Mesendoderm (in vitro differentiated cells): ENCODE measurements at regions not wholly inside any gene's neighbourhood (a gene's known extent, or its start where the extent isn't known, plus 50 kb on each side); places are given as distances from the start of the nearest gene placed in this dataset.
"Not testable (repeated sequence)": the region's sequence is repeated elsewhere in the genome, so short reads cannot be mapped to it uniquely, and the experiment has no call there.

Experiments
- DNase-seq: peaks from one replicate; pipeline ENCODE4 v3.0.0; 2013
- H2AK5ac ChIP-seq: 2 replicates; pipeline ENCODE4 v1.6.1; 2013; ENCODE audit warnings: low read length, inconsistent platforms
- H2BK120ac ChIP-seq: 2 replicates; pipeline ENCODE4 v1.6.1; 2013; ENCODE audit warnings: low read depth, mild to moderate bottlenecking, low read length, moderate library complexity, mixed read lengths
- H2BK15ac ChIP-seq: replicated peaks from 2 replicates; pipeline ENCODE4 v1.6.1; 2013; ENCODE audit warnings: low read depth, mild to moderate bottlenecking, moderate library complexity
- H2BK5ac ChIP-seq: 2 replicates; pipeline ENCODE4 v1.6.1; 2013; ENCODE audit warnings: low read length, inconsistent platforms
- H3K18ac ChIP-seq: 2 replicates; pipeline ENCODE4 v1.6.1; 2013; ENCODE audit warnings: mild to moderate bottlenecking, low read length, mixed read lengths
- H3K23ac ChIP-seq: one replicate; pipeline ENCODE4 v1.6.1; 2013; ENCODE audit warnings: low read length
- H3K27ac ChIP-seq: 2 replicates; pipeline ENCODE4 v1.5.1; 2013; ENCODE audit warnings: low read depth, mild to moderate bottlenecking, inconsistent platforms, low read length, moderate library complexity
- H3K27me3 ChIP-seq: 2 replicates; pipeline ENCODE4 v1.6.1; 2013; ENCODE audit warnings: low read length, control low read depth, mild to moderate bottlenecking, inconsistent platforms; ENCODE audit not compliant: insufficient read depth, poor library complexity
- H3K36me3 ChIP-seq: 2 replicates; pipeline ENCODE4 v1.6.1; 2013; ENCODE audit warnings: low read length, inconsistent platforms; ENCODE audit not compliant: control insufficient read depth, insufficient read depth
- H3K4ac ChIP-seq: one replicate; pipeline ENCODE4 v1.6.1; 2013; ENCODE audit warnings: low read depth, mild to moderate bottlenecking, low read length, moderate library complexity
- H3K4me1 ChIP-seq: 2 replicates; pipeline ENCODE4 v1.6.1; 2013; ENCODE audit warnings: low read depth, low read length, inconsistent platforms; ENCODE audit not compliant: control insufficient read depth
- H3K4me2 ChIP-seq: 2 replicates; pipeline ENCODE4 v1.6.1; 2013; ENCODE audit warnings: low read length
- H3K4me3 ChIP-seq: 2 replicates; pipeline ENCODE4 v1.5.1; 2013; ENCODE audit warnings: mild to moderate bottlenecking, low read length
- H3K56ac ChIP-seq: one replicate; pipeline ENCODE4 v1.6.1; 2013; ENCODE audit warnings: low read length
- H3K79me1 ChIP-seq: 2 replicates; pipeline ENCODE4 v1.6.1; 2013; ENCODE audit warnings: low read length, inconsistent platforms
- H3K79me2 ChIP-seq: 2 replicates; pipeline ENCODE4 v1.6.1; 2013; ENCODE audit warnings: mild to moderate bottlenecking, low read length; ENCODE audit not compliant: control insufficient read depth, insufficient read depth
- H3K9ac ChIP-seq: 2 replicates; pipeline ENCODE4 v1.6.1; 2013; ENCODE audit warnings: low read length, inconsistent platforms
- H4K5ac ChIP-seq: one replicate; pipeline ENCODE4 v1.6.1; 2013; ENCODE audit warnings: low read length
- H4K8ac ChIP-seq: one replicate; pipeline ENCODE4 v1.6.1; 2013; ENCODE audit warnings: low read depth, mild to moderate bottlenecking, control low read depth, low read length, moderate library complexity
- WGBS: extraction: QIAGEN DNeasy Blood & Tissue Kit; methylation state at CpG from one replicate; pipeline ENCODE4 v1.1.7; 2013; ENCODE audit warnings: low lambda C conversion rate, missing lambda C conversion rate; ENCODE audit not compliant: insufficient coverage; ENCODE audit errors: extremely low coverage; 5-methylcytosine and 5-hydroxymethylcytosine counted together

- no peak overlapping the region for H3K4me2 ChIP-seq
- H2BK15ac ChIP-seq = no peak overlapping the region
- H4K5ac ChIP-seq = no peak overlapping the region
- no peaks in the 10 kb centered on the region for H3K4me1 ChIP-seq
- no peak overlapping the region for H3K4me3 ChIP-seq
- no peak overlapping the region for H3K27ac ChIP-seq
- WGBS = no CpG with 5 or more reads among the region's 1 CpG
- H3K23ac ChIP-seq = no peak overlapping the region
- H3K27me3 ChIP-seq = no peaks in the 10 kb centered on the region
- H2BK120ac ChIP-seq = no peak overlapping the region
- no peak overlapping the region for H3K56ac ChIP-seq
- no peak overlapping the region for H4K8ac ChIP-seq
- no peaks in the 10 kb centered on the region for H3K79me2 ChIP-seq
- no peaks in the 10 kb centered on the region for H3K79me1 ChIP-seq
- H2AK5ac ChIP-seq = no peak overlapping the region
- no peak for DNase-seq
- H3K18ac ChIP-seq = no peak overlapping the region
- no peaks in the 10 kb centered on the region for H3K36me3 ChIP-seq
- H3K9ac ChIP-seq = no peak overlapping the region
- H3K4ac ChIP-seq = no peak overlapping the region
- H2BK5ac ChIP-seq = no peak overlapping the region
These were observed 284.9 kb downstream of the C1D start for GRCh38 chr2:67777836-67778429.

GRCh38 chr2:67780841-67781240 is 282.0 kb downstream of the C1D start:
- H3K4me2 ChIP-seq = not testable (repeated sequence)
- no CpG with 5 or more reads among the region's 5 CpGs for WGBS

GRCh38 chr2:67782443-67782842 is 280.4 kb downstream of the C1D start:
- no peak for DNase-seq

More at GRCh38 chr2:67780841-67781240, 282.0 kb downstream of the C1D start:
- H2BK15ac ChIP-seq, H2BK5ac ChIP-seq, H3K4me1 ChIP-seq, H3K18ac ChIP-seq, H3K4me3 ChIP-seq, H3K36me3 ChIP-seq, H4K5ac ChIP-seq, H3K27ac ChIP-seq, DNase-seq, H3K4ac ChIP-seq, H2BK120ac ChIP-seq, H3K56ac ChIP-seq, H2AK5ac ChIP-seq, H4K8ac ChIP-seq, H3K79me2 ChIP-seq, H3K9ac ChIP-seq, H3K27me3 ChIP-seq, H3K23ac ChIP-seq, H3K79me1 ChIP-seq: not testable (repeated sequence)

GRCh38 chr2:67783026-67783425 is 279.8 kb downstream of the C1D start:
- no peak overlapping the region for H3K23ac ChIP-seq
- no peak overlapping the region for H2AK5ac ChIP-seq
- whole genome bisulfite sequencing = no CpG with 5 or more reads among the region's 1 CpG
- no peak overlapping the region for H4K5ac ChIP-seq
- H3K79me2 ChIP-seq = no peaks in the 10 kb centered on the region
- no peak overlapping the region for H3K9ac ChIP-seq
- H2BK15ac ChIP-seq = no peak overlapping the region
- H3K4me2 ChIP-seq = no peak overlapping the region
- H3K27me3 ChIP-seq = no peaks in the 10 kb centered on the region
- H3K18ac ChIP-seq = no peak overlapping the region
- no peaks in the 10 kb centered on the region for H3K4me1 ChIP-seq
- H3K4ac ChIP-seq = no peak overlapping the region
- no peaks in the 10 kb centered on the region for H3K79me1 ChIP-seq
- H3K27ac ChIP-seq = no peak overlapping the region
- no peak overlapping the region for H4K8ac ChIP-seq
- no peak for DNase-seq
- H2BK120ac ChIP-seq = no peak overlapping the region
- no peak overlapping the region for H2BK5ac ChIP-seq
- H3K56ac ChIP-seq = no peak overlapping the region
- no peak overlapping the region for H3K4me3 ChIP-seq
- no peaks in the 10 kb centered on the region for H3K36me3 ChIP-seq

More at GRCh38 chr2:67782443-67782842, 280.4 kb downstream of the C1D start:
- Histone ChIP-seq H3K79me1 (no peaks in the 10 kb centered on the region), H3K36me3 (no peaks in the 10 kb centered on the region), H3K4me1 (no peaks in the 10 kb centered on the region), H2BK120ac (no peak overlapping the region), H4K5ac (no peak overlapping the region), H3K27ac (no peak overlapping the region), H3K79me2 (no peaks in the 10 kb centered on the region), H3K18ac (no peak overlapping the region), H3K27me3 (no peaks in the 10 kb centered on the region), H3K4me3 (no peak overlapping the region), H3K23ac (no peak overlapping the region), H3K9ac (no peak overlapping the region), H2BK5ac (no peak overlapping the region), H3K4ac (no peak overlapping the region), H2AK5ac (no peak overlapping the region), H3K56ac (no peak overlapping the region), H2BK15ac (no peak overlapping the region), H3K4me2 (no peak overlapping the region), H4K8ac (no peak overlapping the region)
- no CpG with 5 or more reads among the region's 4 CpGs for WGBS

- Histone ChIP-seq H2BK5ac (no peak overlapping the region), H3K4me3 (no peak overlapping the region)
- WGBS = no CpG with 5 or more reads among the region's 2 CpGs
These were observed 272.2 kb downstream of the C1D start for GRCh38 chr2:67790622-67791021.

GRCh38 chr2:67792191-67792590 is 270.6 kb downstream of the C1D start:
- H2BK15ac ChIP-seq = no peak overlapping the region
- no CpG with 5 or more reads among the region's 4 CpGs for WGBS
- H4K8ac ChIP-seq = no peak overlapping the region
- no peak overlapping the region for H3K27ac ChIP-seq
- no peak overlapping the region for H3K4me2 ChIP-seq
- H3K9ac ChIP-seq = no peak overlapping the region
- H3K4ac ChIP-seq = no peak overlapping the region
- H3K79me2 ChIP-seq = no peaks in the 10 kb centered on the region
- DNase-seq = no peak
- no peaks in the 10 kb centered on the region for H3K79me1 ChIP-seq
- no peak overlapping the region for H3K18ac ChIP-seq
- no peak overlapping the region for H2BK120ac ChIP-seq
- H4K5ac ChIP-seq = no peak overlapping the region
- no peak overlapping the region for H3K23ac ChIP-seq
- H3K4me1 ChIP-seq = no peaks in the 10 kb centered on the region
- H2AK5ac ChIP-seq = no peak overlapping the region
- no peak overlapping the region for H3K56ac ChIP-seq
- no peaks in the 10 kb centered on the region for H3K36me3 ChIP-seq
- no peak overlapping the region for H2BK5ac ChIP-seq
- no peaks in the 10 kb centered on the region for H3K27me3 ChIP-seq
- H3K4me3 ChIP-seq = no peak overlapping the region

More at GRCh38 chr2:67790622-67791021, 272.2 kb downstream of the C1D start:
- H3K4me2 ChIP-seq = no peak overlapping the region
- H4K8ac ChIP-seq = no peak overlapping the region
- no peaks in the 10 kb centered on the region for H3K79me1 ChIP-seq
- no peaks in the 10 kb centered on the region for H3K27me3 ChIP-seq
- no peak overlapping the region for H3K56ac ChIP-seq
- no peak overlapping the region for H2AK5ac ChIP-seq
- H2BK15ac ChIP-seq = no peak overlapping the region
- no peak for DNase-seq
- no peak overlapping the region for H3K4ac ChIP-seq
- no peak overlapping the region for H3K23ac ChIP-seq
- no peak overlapping the region for H4K5ac ChIP-seq
- H3K27ac ChIP-seq = no peak overlapping the region
- no peak overlapping the region for H2BK120ac ChIP-seq
- no peak overlapping the region for H3K18ac ChIP-seq
- no peaks in the 10 kb centered on the region for H3K4me1 ChIP-seq
- H3K9ac ChIP-seq = no peak overlapping the region
- no peaks in the 10 kb centered on the region for H3K79me2 ChIP-seq
- no peaks in the 10 kb centered on the region for H3K36me3 ChIP-seq
